DND-41 (cell line): ENCODE measurements at regions not wholly inside any gene's neighbourhood (a gene's known extent, or its start where the extent isn't known, plus 50 kb on each side); places are given as distances from the start of the nearest gene placed in this dataset.

Experiments
- CTCF ChIP-seq: IDR thresholded peaks from 2 replicates; pipeline ENCODE4 v1.5.1; 2012; ENCODE audit warnings: borderline replicate concordance, low read length, moderate library complexity, mild to moderate bottlenecking; ENCODE audit not compliant: poor library complexity, severe bottlenecking; ENCODE audit errors: extremely low read depth
- EZH2 ChIP-seq: IDR thresholded peaks from 3 replicates; pipeline ENCODE4 v1.6.1; 2012; ENCODE audit warnings: borderline replicate concordance, low read depth, mild to moderate bottlenecking, moderate library complexity, low read length, inconsistent platforms; ENCODE audit not compliant: severe bottlenecking

- no peak for TF ChIP-seq CTCF
- no peak for TF ChIP-seq EZH2
Measured at GRCh38 chr3:110895054-110895453, 176.6 kb upstream of the NECTIN3 start.
